Activated CD8-positive, alpha-beta memory T cell treated with anti-CD3 and anti-CD28 coated beads for 36 hours (primary cell): ENCODE measurements at regions not wholly inside any gene's neighbourhood (a gene's known extent, or its start where the extent isn't known, plus 50 kb on each side); places are given as distances from the start of the nearest gene placed in this dataset.

Experiments used
- CTCF ChIA-PET: fragments of 350-600 bp; sonication (Branson Sonifier 250); formaldehyde crosslinking; loops from one replicate; lab custom pipeline; 2021; ENCODE audit warnings: antibody characterized with exemption; lab: Charles Lee
- POLR2A ChIA-PET: fragments of 350-600 bp; sonication (Branson Sonifier 250); formaldehyde crosslinking; loops from one replicate; lab custom pipeline; 2021; ENCODE audit warnings: antibody characterized with exemption; lab: Charles Lee

DNA sequence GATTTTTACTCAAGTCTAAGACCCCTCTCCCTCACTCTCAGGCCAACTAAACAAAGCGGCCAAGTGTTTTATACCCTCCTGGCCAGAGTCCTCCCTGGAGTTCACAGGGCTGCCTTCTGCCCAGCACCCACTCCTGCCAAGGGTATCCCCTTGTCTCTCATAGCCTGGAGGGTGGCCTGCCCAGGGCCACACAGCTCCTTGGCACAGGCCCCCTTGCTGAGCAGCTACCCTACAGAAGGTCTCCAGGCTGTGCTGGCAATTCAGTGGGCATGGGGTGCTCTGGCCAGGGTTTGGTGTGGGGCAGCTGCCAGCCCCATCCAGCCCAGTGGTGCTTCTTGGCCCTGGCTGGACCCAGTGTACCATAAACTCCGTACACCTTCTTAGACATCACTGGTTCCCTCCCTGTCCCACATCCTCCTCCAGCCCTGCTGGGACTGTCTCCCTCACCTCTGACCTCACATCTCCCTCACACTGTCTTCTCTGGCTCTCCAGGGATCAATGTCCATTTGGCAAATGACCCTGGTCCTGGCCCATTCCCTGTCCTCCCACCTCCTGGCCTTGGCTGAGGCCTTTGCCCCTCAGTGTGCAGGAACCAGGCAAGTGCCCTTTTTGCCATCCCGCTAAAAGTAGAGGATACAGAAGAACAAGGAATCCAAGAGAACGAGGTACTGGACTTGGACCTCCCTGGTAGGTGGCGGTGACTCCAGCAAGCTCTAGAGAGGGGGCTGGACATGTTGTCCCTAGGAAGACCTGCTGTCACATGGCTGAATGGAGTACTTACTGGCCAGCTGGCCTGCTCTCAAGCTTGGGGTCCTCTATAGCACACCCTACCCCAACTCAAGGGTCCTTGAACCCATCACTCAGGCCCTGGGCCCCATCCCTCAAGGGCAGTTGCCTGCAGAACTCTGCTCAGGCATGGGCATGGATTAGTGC is 50.0 kb upstream of the TRPM1 start:
- CTCF ChIA-PET: interaction anchor here (1.4 kb wide), 1 partner anchor 22 kb away, joined by 3 read pairs; no protein-coding TSS in a partner anchor

DNA sequence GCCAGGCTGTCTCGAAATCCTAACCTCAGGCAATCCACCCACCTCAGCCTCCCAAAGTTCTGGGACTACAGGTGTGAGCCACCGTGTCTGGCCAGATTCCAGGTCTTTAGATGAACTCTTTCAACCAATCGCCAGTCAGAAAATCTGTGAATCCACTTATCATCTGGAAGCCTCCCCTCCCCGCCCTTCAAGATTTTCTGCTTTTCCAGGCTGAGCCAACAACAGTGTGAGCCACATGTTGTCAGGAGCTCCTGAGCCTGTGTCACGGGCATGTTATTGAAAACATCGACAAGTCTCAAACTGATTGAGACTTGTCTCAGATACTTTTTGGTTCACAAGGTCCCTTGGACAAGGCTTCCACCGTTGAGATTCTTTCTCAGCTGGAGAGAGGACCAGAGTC is 52.0 kb upstream of the TRPM1 start:
- ChIA-PET POLR2A (no interaction called here), CTCF (interaction anchor here (2.2 kb wide), 1 partner anchor 24 kb away, joined by 6 read pairs; no protein-coding TSS in a partner anchor)

More for the DNA sequence above, 50.0 kb upstream of the TRPM1 start:
- POLR2A ChIA-PET: no interaction called here

GRCh38 chr15:31155151-31155550 is 53.6 kb upstream of the TRPM1 start:
- ChIA-PET POLR2A (no interaction called here), CTCF (interaction anchor here (2.2 kb wide), 1 partner anchor 26 kb away, joined by 6 read pairs; no protein-coding TSS in a partner anchor)

GRCh38 chr15:31156226-31156625 is 54.7 kb upstream of the TRPM1 start:
- ChIA-PET POLR2A (no interaction called here), CTCF (no interaction called here)

GRCh38 chr15:31156808-31157207 is 55.3 kb upstream of the TRPM1 start:
- POLR2A ChIA-PET: no interaction called here
- CTCF ChIA-PET: no interaction called here

DNA sequence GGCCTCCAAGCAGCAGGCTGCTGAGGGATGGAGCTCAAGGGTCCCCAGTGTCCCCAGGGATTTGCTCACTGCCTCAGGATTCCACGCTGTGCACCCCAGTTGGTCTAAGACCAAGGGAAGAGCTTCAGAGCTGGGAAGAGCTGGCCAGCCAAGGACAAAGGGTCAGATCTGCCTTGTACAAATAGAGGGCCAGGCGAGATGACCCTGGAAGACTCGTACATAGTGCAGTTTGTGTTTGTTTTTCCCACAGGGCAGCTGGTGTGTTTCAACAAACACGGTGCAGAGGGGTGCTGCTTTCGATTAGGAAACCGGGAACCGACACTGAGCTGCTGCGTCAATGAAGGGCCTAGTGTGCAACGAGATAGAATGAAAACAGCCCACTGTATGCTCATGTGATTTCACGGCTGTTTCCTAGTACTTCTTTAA is 56.1 kb upstream of the TRPM1 start:
- POLR2A ChIA-PET: no interaction called here
- CTCF ChIA-PET: no interaction called here

DNA sequence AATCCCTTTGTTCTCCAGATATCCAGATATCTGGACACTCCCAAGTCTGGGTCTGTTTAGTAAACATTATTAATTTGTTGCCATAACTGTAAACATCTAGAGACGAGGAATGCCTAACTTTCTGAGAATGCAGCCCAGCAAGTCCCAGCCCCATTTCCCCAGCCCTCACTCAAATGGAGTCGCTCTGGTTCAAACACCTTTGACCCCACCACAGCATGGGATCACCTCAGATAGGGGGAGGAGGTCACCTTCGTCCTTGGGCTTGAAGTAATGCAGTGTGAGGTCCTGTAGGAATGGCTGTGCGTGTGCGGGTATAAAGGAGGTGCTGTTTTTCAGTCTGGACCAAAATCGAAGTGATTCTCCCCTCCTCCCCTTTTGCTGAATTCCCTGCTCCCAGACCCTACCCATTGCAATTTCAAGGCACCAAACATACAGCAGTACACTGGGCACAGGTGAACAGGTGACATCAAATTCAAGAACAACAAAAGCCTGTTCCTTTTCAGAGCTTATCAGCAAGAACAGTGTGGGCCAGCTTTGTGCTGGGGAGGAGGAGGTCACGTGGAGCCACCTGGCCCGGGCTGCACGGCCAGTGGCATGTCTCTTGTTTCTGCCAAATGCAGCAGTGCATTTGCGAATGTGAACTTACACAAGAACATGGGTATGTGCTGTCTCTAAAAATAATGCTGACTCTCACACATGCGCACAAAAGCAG is 57.5 kb upstream of the TRPM1 start:
- ChIA-PET CTCF (no interaction called here), POLR2A (no interaction called here)

GRCh38 chr15:31159837-31160236 is 58.3 kb upstream of the TRPM1 start:
- ChIA-PET POLR2A (no interaction called here), CTCF (no interaction called here)

DNA sequence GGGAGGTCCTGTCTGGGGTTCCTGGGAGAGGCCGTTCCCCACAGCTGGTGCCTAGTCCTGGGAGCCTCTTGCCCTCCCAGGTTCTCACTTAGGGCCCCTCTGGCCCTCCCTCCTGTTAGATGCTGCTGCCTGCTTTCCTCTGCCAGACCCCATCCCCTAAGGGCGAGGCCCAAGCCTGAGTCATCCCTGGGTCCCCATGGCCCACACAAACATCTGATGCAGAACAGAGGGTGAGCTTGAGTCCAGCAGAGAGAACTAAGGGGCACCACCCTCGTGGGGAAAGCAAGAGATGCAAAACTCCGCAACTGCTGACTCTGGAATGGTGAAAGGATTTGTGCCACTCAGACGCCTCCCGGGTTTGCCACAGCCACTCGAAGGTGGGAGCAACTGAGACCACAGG is 58.8 kb upstream of the TRPM1 start:
- ChIA-PET CTCF (no interaction called here), POLR2A (no interaction called here)

DNA sequence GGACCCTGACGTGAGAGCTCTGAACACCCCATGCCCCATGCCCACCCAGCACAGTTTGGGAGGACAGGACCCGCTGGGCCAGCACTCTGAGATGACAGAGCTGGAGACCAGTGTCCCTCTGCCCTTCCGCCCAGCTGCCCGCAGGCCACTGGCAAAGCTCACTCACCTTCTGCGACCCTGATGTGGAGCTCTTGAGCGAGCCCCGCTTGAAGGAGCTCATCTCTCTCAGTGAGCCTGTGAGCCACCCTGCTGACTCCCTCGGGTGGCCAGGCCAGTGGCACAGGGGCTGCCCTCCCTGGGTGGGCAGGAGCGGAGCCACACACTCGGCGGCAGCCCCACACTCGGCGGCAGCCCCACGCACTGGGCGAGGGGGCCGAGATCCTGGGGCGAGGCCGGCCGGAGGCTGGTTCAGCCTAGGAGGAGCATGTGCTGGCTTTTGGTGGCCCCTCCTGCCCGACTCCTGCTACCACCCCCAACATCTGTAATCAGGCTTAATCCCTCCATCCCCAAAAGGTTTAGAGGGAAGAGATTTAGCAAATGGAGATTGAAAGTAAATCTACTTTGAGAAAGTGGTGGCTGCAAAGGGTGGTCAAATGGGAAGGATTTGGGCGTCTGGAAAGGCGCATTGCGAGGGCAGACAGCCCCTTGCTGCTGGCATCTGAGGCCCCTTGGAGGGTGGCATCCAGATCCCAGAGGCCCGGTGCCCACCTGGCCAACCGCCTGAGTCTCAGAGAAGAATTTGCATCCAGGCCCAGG is 59.4 kb upstream of the TRPM1 start:
- CTCF ChIA-PET: no interaction called here
- POLR2A ChIA-PET: no interaction called here

DNA sequence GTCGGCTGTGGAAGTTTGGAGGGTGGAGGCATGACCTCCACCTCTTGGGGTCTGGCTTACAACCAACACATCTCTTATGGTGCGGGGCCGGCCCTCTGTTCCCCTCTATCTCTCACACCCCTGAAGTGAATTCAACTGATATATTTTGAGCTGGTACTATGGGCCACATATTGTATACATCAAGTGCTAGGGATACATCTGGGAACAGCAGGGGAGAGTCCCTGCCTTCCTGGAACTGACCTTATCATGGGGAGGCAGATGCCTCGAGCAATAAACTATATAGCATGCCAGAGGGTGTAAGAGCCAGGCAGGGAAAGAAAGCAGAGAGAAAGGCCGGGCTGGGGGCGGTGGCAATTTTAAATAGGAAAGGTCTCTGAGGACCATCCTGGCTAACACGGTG is 60.4 kb upstream of the TRPM1 start:
- POLR2A ChIA-PET: no interaction called here
- CTCF ChIA-PET: no interaction called here

DNA sequence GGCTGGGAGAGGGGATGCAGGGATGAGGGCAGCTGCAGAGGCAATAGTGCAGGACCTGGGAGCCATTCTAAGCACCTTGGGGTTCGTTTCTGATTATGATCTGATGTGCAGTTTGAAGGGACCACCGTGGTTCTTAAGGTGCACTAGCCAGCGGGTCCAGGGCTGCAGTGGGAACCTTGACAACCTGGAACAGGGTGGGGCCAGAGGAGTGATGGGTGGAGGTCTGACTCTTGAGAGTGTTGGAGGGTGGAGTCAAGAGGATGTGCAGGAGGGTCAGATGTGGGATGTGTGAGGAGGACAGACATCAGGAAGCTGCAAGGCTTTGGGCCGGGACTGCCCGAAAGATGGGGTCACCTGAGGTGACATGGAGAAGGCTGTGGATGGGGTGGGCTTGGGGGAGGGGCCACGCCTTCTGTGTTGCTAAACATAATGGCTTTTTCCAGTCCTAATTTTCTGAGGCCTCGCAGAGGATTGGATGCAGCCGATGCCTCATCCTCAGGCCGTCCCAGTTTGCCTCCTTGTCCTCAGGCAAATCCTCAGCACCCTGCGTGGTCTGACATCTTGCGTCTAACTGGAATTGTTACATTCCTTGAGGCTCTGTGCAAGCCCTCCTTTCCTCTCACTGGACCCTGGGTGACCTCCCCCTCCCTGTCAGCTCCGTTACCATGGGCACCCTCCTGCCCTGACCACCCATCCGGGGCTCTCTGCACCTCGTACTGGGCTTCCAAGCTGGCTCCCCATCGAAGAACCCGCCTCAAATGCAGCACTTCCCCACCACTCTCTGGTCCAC is 61.4 kb upstream of the TRPM1 start:
- POLR2A ChIA-PET: no interaction called here
- CTCF ChIA-PET: no interaction called here

GRCh38 chr15:31163769-31164572 is 62.4 kb upstream of the TRPM1 start:
- POLR2A ChIA-PET: no interaction called here
- CTCF ChIA-PET: no interaction called here

DNA sequence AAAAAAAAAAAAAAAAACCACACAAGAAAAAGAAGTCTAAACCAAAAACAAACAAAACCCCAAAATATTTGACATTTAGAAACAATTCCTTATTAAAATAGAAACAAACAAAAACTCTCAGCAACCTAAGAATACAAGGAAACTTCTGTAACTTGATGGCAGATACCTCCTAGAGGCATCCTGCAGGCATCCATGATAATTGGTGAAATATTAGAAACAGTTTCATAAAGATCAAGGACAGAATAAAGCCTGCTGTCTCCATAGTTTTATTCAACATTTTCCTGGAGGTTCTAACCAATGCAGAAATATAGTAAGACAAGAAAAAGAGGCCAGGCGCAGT is 63.0 kb upstream of the TRPM1 start:
- POLR2A ChIA-PET: no interaction called here
- CTCF ChIA-PET: no interaction called here

GRCh38 chr15:31169558-31169957 is 68.0 kb upstream of the TRPM1 start:
- CTCF ChIA-PET: interaction anchor here (0.7 kb wide), 2 partner anchors 8 to 153 kb away, joined by 3 to 4 read pairs; no protein-coding TSS in a partner anchor
- POLR2A ChIA-PET: no interaction called here

DNA sequence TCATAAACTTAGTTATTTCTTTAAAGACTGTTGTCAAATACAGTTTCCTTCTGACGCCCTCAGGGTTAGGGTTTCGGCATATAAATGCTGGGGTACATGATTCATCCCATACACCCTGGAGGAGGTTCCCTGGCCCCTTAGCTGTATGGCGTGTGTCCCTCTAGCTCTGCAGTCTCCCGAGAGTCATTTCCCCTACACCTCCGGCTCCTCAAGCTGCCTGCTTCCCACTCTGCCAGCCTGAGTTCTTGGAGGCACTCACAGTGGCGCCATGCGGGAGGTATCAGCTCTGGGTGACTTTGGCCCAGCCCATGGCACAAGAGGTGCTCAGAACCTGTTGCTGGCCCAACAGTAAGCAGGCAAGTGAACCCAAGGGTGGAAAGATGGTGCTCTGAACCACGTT is 70.2 kb upstream of the TRPM1 start:
- POLR2A ChIA-PET: no interaction called here
- CTCF ChIA-PET: no interaction called here

- ChIA-PET CTCF (no interaction called here), POLR2A (no interaction called here)
These were observed 71.1 kb upstream of the TRPM1 start for GRCh38 chr15:31172606-31173005.

DNA sequence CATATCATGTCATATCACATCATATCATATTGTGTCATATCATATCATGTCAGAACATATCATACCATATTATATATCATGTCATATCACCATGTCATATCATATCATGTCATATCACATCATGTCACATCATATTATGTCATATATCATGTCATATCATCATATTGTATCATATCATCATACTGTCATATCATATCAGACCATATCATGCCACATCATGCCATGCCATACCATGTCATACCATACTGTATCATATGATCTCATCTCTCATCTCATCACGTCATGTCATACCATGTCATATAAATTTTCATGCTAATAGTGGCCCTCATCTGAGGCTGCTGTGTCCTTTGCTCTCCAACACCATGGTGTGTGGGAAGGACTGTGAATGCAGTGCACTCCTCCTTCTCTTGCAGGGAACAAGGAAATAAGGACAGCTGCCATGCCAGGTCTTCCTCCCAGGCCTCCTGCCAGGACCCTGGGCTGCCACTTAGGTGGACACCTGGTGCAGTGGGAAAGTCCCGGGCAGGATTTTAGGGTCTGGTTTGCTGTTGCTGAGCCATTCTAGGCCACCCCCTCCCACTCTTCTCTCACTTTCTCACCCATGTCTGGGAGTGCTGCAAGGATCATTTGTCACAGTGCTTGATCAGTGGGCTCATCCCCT is 72.4 kb upstream of the TRPM1 start:
- ChIA-PET CTCF (no interaction called here), POLR2A (no interaction called here)
